OCI-LY7 (cell line): ENCODE measurements at regions not wholly inside any gene's neighbourhood (a gene's known extent, or its start where the extent isn't known, plus 50 kb on each side); places are given as distances from the start of the nearest gene placed in this dataset.

Experiments used
- BruUV-seq: library from RNA; stranded (reverse); fragments of 400-500 nt; replicated peaks from 2 replicates; lab custom pipeline; 2021; lab: Mats Ljungman, UMichigan
- CTCF ChIA-PET: fragments of 300-600 bp; sonication (Branson Sonifier 250); formaldehyde crosslinking; loops from one replicate; lab custom pipeline; 2022; ENCODE audit warnings: antibody characterized with exemption; ENCODE audit not compliant: unreplicated experiment; lab: Charles Lee
- POLR2A ChIA-PET: fragments of 300-600 bp; sonication (Branson Sonifier 250); formaldehyde crosslinking; loops from one replicate; lab custom pipeline; 2022; ENCODE audit warnings: antibody characterized with exemption; lab: Charles Lee
- DNase-seq: peaks from one replicate; pipeline ENCODE4 v3.0.0-alpha.2; 2015; ENCODE audit warnings: low spot score
- H2AFZ ChIP-seq: fragments of 200-600 bp; sonication (generic), shearing (Covaris generic); 2 replicates; pipeline ENCODE4 v1.6.1; 2014; ENCODE audit warnings: mild to moderate bottlenecking, antibody characterized with exemption, low read length, moderate library complexity
- H3K27ac ChIP-seq: fragments of 200-600 bp; sonication (generic); 2 replicates; pipeline ENCODE4 v1.5.1; 2014; ENCODE audit warnings: mixed run types, low read depth, mild to moderate bottlenecking, moderate library complexity, low read length, inconsistent platforms; ENCODE audit not compliant: poor library complexity, severe bottlenecking
- H3K36me3 ChIP-seq: fragments of 200-600 bp; sonication (generic); 2 replicates; pipeline ENCODE4 v1.6.1; 2014; ENCODE audit warnings: mild to moderate bottlenecking, antibody characterized with exemption, low read length, moderate library complexity, mixed read lengths; ENCODE audit not compliant: insufficient read depth
- H3K4me1 ChIP-seq: fragments of 200-600 bp; sonication (generic); 2 replicates; pipeline ENCODE4 v1.5.1; 2014; ENCODE audit warnings: mild to moderate bottlenecking, low read length; ENCODE audit not compliant: insufficient read depth, poor library complexity, severe bottlenecking
- H3K4me2 ChIP-seq: fragments of 200-600 bp; sonication (generic); 2 replicates; pipeline ENCODE4 v1.6.1; 2014; ENCODE audit warnings: mild to moderate bottlenecking, low read length
- H3K4me3 ChIP-seq: fragments of 200-600 bp; sonication (generic); 2 replicates; pipeline ENCODE4 v1.5.1; 2014; ENCODE audit warnings: mild to moderate bottlenecking, low read depth, low read length; ENCODE audit not compliant: poor library complexity, severe bottlenecking
- H3K79me2 ChIP-seq: fragments of 200-600 bp; sonication (generic); 2 replicates; pipeline ENCODE4 v1.6.1; 2016; ENCODE audit warnings: low read depth, mild to moderate bottlenecking, low read length, moderate library complexity, mixed read lengths; ENCODE audit not compliant: insufficient read depth
- H3K9me2 ChIP-seq: fragments of 200-600 bp; sonication (generic); 2 replicates; pipeline ENCODE4 v1.6.1; 2016; ENCODE audit warnings: mild to moderate bottlenecking, low read length, mixed read lengths; ENCODE audit not compliant: insufficient read depth
- H3K9me3 ChIP-seq: fragments of 200-600 bp; sonication (generic); 2 replicates; pipeline ENCODE4 v1.6.1; 2014; ENCODE audit warnings: mild to moderate bottlenecking, mixed run types, low read length, mixed read lengths
- H4K20me1 ChIP-seq: fragments of 200-600 bp; sonication (generic); 2 replicates; pipeline ENCODE4 v1.6.1; 2014; ENCODE audit warnings: mild to moderate bottlenecking, antibody characterized with exemption, low read length, moderate library complexity, mixed read lengths; ENCODE audit not compliant: insufficient read depth
- CTCF ChIP-seq: fragments of 200-600 bp; sonication (generic); conservative IDR thresholded peaks from 2 replicates; pipeline ENCODE4 v1.5.1; 2014; ENCODE audit warnings: mild to moderate bottlenecking, antibody characterized with exemption, low read length, moderate library complexity, mixed read lengths
- EZH2phosphoT487 ChIP-seq: fragments of 200-600 bp; sonication (generic); IDR thresholded peaks from 2 replicates; pipeline ENCODE4 v1.6.1; 2018; ENCODE audit warnings: low read depth, borderline replicate concordance, mild to moderate bottlenecking, mixed run types, antibody characterized with exemption, low read length, moderate library complexity, mixed read lengths
- intact Hi-C: fragments of 100-400 bp; cut with micrococcal nuclease; formaldehyde crosslinking; loops from one replicate; pipeline ENCODE4 v1.10.0; 2022; ENCODE audit not compliant: unreplicated experiment

- H3K79me2 ChIP-seq: no peaks in the 10 kb centered on the region
- POLR2A ChIA-PET: interaction anchor here (0.7 to 1.6 kb wide), 6 partner anchors 13 to 1897 kb away, joined by 3 to 5 read pairs (median 4); no protein-coding TSS in a partner anchor
- no peaks in the 10 kb centered on the region for H3K9me3 ChIP-seq
- BruUV-seq: no TSS peak
- no peak overlapping the region for H3K4me2 ChIP-seq
- H3K36me3 ChIP-seq: no peaks in the 10 kb centered on the region
- H3K9me2 ChIP-seq: no peaks in the 10 kb centered on the region
- CTCF ChIA-PET: no interaction called here
- no peak for DNase-seq
- no peak overlapping the region for H3K27ac ChIP-seq
- H4K20me1 ChIP-seq: no peaks in the 10 kb centered on the region
- TF ChIP-seq CTCF (no peak), EZH2phosphoT487 (no peak)
- H3K4me1 ChIP-seq: no peaks in the 10 kb centered on the region
- no peak overlapping the region for H3K4me3 ChIP-seq
- intact Hi-C loops: no loop called here
- no peak overlapping the region for H2AFZ ChIP-seq
These were observed 214.8 kb upstream of the HEY2 start for GRCh38 chr6:125534430-125535263.

GRCh38 chr6:125537090-125537489 lies 212.3 kb upstream of the HEY2 start:
- H4K20me1 ChIP-seq: no peaks in the 10 kb centered on the region
- TF ChIP-seq CTCF (no peak), EZH2phosphoT487 (no peak)
- H3K4me1 ChIP-seq: no peaks in the 10 kb centered on the region
- no peaks in the 10 kb centered on the region for H3K9me3 ChIP-seq
- H3K79me2 ChIP-seq: no peaks in the 10 kb centered on the region
- no peak for DNase-seq
- CTCF ChIA-PET: no interaction called here
- H3K4me3 ChIP-seq: no peak overlapping the region
- no peak overlapping the region for H3K27ac ChIP-seq
- H3K9me2 ChIP-seq: no peaks in the 10 kb centered on the region
- no peak overlapping the region for H3K4me2 ChIP-seq
- POLR2A ChIA-PET: interaction anchor here (0.7 to 1.4 kb wide), 2 partner anchors 10 to 23 kb away, joined by 3 read pairs; no protein-coding TSS in a partner anchor
- H3K36me3 ChIP-seq: no peaks in the 10 kb centered on the region
- no peak overlapping the region for H2AFZ ChIP-seq
- intact Hi-C loops: no loop called here
- BruUV-seq: no TSS peak

GRCh38 chr6:125539892-125540291 lies 209.5 kb upstream of the HEY2 start:
- H3K4me2 ChIP-seq: no peak overlapping the region
- no peaks in the 10 kb centered on the region for H3K9me3 ChIP-seq
- no peak for DNase-seq
- CTCF ChIA-PET: no interaction called here
- H2AFZ ChIP-seq: no peak overlapping the region
- no TSS peak for BruUV-seq
- POLR2A ChIA-PET: no interaction called here
- no peaks in the 10 kb centered on the region for H3K4me1 ChIP-seq
- intact Hi-C loops: no loop called here
- H3K79me2 ChIP-seq: no peaks in the 10 kb centered on the region
- no peaks in the 10 kb centered on the region for H3K9me2 ChIP-seq
- TF ChIP-seq CTCF (no peak), EZH2phosphoT487 (no peak)
- H3K36me3 ChIP-seq: no peaks in the 10 kb centered on the region
- H4K20me1 ChIP-seq: no peaks in the 10 kb centered on the region
- H3K4me3 ChIP-seq: no peak overlapping the region
- H3K27ac ChIP-seq: no peak overlapping the region
